Stimulated activated CD4-positive, alpha-beta T cell treated with anti-CD3 and anti-CD28 coated beads, Interleukin-1b, Interleukin-23, amount 100 ng/mL, for 4 hours (primary cell): ENCODE measurements at regions not wholly inside any gene's neighbourhood (a gene's known extent, or its start where the extent isn't known, plus 50 kb on each side); places are given as distances from the start of the nearest gene placed in this dataset.

Experiments
- DNase-seq, 2 donors: peaks; one replicate each; pipeline ENCODE4 v3.0.0-alpha.2; 2020; ENCODE audit warnings: low read depth in 2 of 2

- no peak for DNase-seq
Measured at GRCh38 chr2:42901076-42901640, 108.8 kb upstream of the HAAO start.

- DNase-seq: no peak
Measured at GRCh38 chr2:42900289-42900891, 108.0 kb upstream of the HAAO start.

DNA sequence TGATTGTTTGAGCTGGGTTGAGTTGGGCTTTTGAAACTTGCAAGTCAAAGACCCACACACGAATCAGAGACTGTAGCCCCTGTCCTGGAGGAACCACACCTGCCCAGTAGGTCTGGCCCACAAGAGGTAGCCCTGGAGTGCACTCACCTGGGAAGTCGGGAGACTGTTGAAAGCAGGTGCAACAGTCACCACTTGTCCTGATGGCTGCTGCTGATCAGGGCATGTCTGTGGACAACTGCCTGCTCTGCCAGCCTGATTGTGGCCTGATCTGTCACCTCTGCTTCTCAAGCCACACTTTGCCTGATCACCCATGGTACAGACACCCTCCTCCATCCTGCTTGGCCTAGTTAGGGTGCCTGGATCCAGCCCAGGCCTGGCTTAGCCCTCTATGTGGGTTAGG lies 105.0 kb upstream of the HAAO start:
- no peak for DNase-seq

DNA sequence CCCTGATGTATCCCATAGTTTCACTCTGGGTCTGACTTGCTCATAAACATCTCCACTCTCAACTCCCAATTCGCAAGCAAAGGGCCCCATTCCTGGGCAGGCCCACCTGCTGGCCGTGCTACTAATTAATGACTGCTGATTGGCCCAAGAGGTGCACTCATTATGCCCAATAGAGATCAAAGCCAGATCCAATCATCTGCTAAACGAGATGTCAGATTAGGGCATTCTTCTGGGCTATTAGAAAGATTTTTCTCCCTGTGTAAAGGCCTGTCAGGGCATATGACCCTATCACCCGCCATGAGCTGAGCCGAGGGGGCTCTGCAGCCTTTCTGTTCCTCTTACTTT lies 103.4 kb upstream of the HAAO start:
- no peak for DNase-seq

GRCh38 chr2:42895134-42895790 lies 102.9 kb upstream of the HAAO start:
- DNase-seq: no peak

- DNase-seq: no peak
Measured at GRCh38 chr2:42893047-42893758, 100.8 kb upstream of the HAAO start.

DNA sequence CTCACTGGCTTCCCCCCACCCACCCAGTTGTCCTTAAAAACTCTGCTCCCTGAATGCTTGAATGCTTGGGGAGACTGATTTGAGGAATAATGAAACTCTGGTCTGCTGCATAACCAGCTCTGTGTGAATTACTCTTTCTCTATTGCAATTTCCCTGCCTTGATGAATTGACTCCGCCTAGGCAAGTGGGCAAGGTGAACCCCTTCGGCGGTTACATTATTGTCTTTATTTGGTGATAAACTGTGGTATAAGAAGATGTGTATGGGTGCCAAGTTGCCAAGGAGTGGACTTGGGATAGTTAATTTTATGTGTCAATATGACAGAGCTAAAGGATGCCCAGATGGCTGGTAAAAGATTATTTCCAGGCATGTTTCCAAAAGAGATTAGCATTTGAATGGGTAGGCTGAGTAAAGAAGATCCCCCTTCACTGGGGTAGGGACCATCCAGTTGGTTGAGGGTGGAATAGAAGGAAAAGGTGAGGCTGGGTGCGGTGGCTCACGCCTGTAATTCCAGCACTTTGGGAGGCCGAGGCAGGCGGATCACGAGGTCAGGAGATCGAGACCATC lies 98.5 kb upstream of the HAAO start:
- DNase-seq: no peak

GRCh38 chr2:42888321-42889245 lies 96.2 kb upstream of the HAAO start:
- no peak for DNase-seq

- no peak for DNase-seq
Measured at GRCh38 chr2:42886921-42887320, 94.5 kb upstream of the HAAO start.

DNA sequence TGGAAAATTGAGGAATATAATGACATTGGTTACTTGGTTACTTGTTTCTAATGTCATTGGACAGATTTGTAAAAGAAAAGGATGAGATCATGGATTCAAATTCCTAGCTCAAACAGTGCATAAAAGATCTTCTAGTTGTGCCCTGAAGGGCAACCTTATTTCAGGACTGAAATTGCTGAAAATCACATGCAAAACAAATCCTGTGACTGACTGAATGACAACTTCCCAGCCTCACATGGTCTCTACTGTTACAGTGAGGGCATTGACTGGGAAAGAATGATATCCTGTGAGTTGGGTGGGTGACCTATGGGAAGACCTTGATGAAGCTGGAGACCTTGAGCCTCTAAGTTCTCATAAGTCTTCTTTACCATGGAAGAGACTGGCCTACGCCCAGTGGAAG lies 90.4 kb upstream of the HAAO start:
- no peak for DNase-seq

GRCh38 chr2:42881732-42882131 lies 89.3 kb upstream of the HAAO start:
- DNase-seq: no peak

- DNase-seq: no peak
Measured at GRCh38 chr2:42880738-42881690, 88.6 kb upstream of the HAAO start.

- no peak for DNase-seq
Measured at GRCh38 chr2:42879913-42880737, 87.7 kb upstream of the HAAO start.

DNA sequence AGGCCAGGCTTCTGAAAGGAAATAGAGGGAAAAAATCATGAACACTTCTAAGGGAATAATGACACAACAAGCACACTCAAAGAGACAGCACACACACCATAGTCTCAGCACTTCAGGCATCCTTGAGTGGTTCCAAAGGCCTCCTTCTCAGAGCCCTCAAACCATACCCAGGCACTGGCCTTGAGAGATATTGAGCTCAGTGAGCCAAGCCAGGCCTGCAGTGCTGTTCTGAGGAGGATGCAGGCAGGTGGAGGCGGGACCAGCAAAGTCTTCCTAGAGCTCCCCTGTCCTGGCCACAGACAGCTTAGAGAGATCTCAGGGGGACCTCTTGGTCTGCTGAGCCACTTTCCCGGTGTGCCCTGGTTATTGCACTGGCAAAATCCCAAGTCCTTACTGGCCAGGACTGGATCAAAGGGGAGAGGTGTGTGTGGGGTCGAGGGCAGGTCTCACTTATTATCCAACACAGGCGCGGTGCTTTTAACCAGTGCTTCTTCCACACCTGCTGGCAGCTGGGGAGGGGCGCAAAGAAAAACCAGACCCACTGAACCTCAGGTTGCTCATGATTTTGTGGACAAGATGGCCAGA lies 86.8 kb upstream of the HAAO start:
- no peak for DNase-seq

DNA sequence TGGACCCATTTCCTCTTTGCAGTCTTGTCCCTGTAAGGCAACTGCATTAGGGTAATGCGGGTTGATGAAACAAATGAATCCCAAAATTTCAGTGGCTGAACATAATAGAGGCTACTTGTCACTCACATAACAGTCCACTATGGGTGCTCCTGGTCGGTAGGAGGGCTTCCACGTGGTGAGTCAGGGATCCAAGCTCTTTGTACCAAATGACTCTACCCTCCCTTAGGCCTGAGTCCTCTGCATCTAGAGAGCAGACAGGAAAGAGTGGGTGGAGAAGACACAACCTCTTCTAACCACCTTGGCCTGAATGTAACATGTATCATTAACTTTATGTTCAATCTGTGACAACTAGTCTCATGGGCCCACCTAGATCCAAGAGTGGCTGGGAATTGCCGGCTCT lies 86.2 kb upstream of the HAAO start:
- DNase-seq: no peak

DNA sequence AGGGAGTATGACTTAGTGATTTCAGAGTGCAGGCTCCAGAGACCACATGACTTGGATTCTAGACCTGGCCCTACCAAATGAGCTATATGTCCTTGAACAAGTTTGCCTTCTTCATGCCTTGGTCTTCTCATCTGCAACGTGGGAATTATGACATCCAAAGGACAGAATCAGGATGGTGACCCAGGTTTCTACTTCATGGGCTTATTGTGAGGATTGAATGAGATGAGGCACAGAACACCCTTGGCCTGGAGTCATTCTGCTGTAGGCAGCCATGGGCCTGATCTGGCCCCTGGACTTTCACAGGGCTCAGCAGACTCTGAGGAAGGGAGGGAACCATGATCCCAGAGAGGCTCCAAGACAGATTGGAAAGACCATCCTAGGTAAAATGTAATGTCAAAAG lies 85.6 kb upstream of the HAAO start:
- DNase-seq: no peak

DNA sequence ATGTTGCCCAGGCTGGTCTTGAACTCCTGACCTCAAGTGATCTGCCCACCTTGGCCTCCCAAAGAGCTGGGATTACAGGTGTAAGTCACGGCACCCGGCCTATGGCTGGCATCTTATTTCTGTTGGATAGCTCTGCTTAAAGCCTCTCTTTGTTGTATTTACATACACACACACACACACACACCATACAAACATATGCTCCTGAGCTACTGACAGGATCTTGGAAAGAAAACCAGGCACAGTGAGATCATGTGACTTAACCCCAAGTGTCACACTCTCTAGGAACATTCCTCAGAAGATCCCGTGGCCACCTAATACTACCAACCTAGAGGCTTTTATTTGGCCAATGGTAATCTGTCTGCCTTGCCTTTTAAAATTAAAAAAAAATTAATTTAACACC lies 85.1 kb upstream of the HAAO start:
- no peak for DNase-seq

- no peak for DNase-seq
Measured at GRCh38 chr2:42876326-42876751, 84.0 kb upstream of the HAAO start.

DNA sequence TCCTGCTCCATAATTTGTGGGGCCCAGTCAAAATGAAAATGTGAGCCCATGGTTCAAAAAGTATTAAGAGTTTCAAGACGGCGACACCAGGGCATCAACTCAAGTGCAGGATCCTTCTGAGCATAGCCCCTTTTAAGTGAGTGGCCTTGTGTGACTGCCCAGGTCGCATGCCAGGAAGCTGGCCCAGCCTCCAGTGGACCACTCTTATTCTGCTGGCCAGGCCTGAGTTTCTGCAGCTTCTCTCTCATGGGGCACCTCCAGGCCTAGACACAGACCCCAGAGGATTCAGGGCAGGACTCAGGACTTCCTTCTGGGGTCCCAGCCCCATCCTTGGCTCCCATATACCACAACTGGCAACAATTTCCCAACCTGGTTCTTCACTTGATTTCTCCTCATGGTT lies 83.5 kb upstream of the HAAO start:
- no peak for DNase-seq
